GM21515 (cell line): ENCODE measurements at regions not wholly inside any gene's neighbourhood (a gene's known extent, or its start where the extent isn't known, plus 50 kb on each side); places are given as distances from the start of the nearest gene placed in this dataset.
"Not testable (repeated sequence)": the region's sequence is repeated elsewhere in the genome, so short reads cannot be mapped to it uniquely, and the experiment has no call there.

Source experiments
- ATAC-seq: cut with Tn5 transposase; IDR thresholded peaks from one replicate; pipeline ENCODE4 v1.9.1; 2021; ENCODE audit not compliant: unreplicated experiment

DNA sequence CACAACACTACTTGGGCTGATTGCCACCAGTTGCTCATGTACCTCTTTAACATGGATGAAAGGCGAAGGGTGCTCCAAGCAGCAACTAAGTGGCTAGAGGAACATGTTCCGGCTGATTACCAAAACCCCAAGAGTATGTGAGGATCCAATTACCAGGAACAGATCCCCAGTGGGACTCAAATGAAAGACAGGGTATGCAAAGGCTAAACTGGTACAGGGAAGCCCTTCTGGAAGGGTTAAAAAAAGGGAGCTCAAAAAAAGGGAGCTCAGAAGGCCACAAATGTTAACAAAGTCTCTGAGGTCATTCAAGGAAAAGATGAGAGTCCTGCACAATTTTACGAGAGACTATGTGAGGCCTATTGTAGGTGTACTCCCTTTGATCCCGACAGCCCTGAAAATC lies 604.7 kb downstream of the UQCRFS1 start:
- ATAC-seq: no peak

DNA sequence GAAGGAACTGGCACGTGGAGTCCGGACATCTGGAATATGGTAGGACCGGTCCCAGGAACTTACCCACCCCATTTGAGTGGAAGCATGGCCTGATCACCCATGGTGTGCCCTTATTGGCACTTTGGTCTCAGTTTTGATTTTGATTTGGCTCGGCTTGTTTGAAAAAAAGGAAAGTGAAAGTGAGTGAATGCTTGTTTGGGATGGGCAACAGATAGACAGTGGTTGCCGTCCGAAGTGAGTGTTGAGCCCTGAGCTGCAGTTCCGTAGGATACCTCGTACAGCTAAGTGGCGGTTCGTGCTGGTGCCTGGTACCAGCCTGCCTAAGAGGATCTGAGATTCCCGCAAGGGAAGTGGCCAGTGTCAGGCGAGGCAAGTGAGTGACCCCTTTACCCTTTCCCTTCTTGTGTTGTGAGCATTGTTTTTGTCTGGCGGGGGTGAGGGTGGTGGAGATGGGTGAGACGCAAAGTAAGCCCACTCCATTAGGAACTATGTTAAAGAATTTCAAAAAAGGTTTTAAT lies 605.8 kb downstream of the UQCRFS1 start:
- ATAC-seq: no peak

DNA sequence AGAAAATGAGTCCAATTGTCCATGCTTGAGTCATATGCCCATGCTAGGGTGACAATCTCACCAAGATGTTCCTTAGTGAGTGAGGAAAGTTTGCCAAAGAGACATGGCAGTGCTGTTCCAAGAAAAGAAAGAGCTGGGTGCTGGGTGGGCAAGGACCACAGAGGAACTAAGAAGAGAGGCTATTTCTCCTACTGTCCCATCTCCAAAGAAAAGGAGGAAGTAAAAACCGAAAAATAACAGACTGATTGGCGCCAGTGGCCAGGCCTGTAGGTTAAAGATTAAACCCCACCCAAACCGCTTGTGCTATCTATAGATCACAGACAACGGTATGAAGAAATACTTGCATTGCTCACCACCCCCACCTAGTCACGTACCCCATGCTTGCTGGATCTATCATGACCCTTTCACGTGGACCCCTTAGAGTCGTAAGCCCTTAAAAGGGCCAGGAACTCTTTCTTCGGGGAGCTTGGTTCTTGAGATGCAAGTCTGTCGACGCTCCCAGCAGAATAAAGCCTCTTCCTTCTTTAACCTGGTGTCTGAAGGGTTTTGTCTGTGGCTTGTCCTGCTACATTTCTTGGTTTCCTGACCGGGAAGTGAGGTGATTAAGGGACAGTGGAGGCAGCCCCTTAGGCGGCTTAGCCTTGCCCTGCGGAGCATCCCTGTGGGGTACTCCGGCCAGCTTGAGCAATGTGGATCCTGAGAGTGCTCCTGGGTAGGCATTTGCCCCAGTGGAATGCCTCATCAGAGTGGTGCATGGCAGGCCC lies 606.5 kb downstream of the UQCRFS1 start:
- no peak for ATAC-seq

DNA sequence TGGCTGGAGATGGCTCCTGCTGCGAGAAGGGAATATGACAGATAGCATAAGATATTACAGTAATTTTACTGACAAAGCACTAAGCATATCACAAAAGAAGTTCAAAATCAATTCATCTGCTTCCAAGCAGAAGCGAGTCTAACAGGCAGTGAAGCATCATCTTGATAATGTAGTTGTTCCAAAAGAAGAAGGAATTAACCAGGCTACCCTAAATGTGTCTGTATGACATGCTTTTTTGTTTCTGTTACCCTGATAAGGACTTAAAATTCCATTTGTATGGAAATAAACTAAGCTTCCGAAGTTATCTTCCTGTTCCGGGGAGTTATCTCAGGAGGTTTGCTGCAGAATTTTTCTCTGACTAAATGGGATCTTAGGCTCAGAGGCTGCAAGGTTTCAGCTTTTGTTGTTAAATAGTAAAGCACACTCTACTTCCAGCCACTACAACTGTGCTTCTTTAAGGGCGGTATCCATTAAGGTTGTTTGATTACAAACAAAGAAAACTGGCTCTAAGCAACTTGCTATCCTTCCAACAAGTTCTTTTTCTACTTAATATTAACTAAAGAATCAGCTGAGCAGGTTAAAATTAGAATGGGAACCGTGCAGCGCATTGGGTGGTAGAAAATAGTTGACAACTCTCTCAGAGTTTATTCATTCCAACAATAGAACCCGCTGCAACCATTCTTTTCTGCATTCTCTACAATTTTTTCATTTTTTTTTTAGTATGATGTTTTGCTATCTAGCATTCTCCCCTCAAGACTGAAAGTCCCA lies 607.3 kb downstream of the UQCRFS1 start:
- ATAC-seq: no peak

DNA sequence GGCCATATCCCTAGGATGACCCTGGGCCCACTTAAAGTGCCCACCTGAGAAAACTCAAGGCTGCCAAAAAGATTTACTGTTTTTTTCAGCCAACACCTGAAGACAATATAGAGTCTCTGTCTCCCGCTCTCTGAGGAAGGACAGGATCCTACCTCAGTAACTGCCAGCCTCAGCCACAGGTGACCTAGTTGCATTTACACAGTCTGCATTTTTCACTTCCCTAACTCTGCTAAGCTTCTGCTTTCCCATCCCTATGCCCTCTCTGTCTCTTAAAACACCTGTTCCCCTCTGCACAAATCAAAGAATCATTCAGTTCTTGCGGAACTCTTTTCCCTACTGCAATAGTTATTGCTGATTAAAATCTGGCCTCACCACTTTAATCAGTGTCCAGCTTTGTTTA lies 609.5 kb downstream of the UQCRFS1 start:
- ATAC-seq: no peak

DNA sequence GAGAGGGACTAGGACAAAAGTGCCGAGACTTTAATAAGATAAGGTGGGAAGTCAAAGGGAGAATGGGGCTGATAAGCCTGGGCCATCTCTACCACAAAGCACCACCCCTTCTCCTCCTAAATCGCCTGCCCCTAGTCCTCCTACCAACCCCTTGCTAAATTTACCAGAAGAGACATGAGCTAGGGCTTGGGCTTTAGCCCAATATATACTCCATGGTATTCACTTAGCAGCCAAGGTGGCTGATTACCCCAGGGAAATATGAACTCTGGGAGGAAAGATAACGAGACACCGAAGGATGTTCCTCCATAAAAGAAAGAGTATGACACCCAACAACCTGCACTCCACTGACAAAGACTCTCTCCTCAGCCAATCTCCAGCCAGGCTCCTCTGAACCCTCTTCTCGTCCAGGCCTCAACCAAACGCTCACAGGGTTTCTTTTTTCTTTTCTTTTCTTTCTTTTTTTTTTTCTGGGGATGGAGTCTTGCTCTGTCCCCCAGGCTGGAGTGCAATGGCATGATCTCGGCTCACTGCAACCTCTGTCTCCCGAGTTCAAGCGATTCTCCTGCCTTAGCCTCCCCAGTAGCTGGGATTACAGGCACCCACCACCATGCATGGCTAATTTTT lies 610.2 kb downstream of the UQCRFS1 start:
- ATAC-seq: no peak

DNA sequence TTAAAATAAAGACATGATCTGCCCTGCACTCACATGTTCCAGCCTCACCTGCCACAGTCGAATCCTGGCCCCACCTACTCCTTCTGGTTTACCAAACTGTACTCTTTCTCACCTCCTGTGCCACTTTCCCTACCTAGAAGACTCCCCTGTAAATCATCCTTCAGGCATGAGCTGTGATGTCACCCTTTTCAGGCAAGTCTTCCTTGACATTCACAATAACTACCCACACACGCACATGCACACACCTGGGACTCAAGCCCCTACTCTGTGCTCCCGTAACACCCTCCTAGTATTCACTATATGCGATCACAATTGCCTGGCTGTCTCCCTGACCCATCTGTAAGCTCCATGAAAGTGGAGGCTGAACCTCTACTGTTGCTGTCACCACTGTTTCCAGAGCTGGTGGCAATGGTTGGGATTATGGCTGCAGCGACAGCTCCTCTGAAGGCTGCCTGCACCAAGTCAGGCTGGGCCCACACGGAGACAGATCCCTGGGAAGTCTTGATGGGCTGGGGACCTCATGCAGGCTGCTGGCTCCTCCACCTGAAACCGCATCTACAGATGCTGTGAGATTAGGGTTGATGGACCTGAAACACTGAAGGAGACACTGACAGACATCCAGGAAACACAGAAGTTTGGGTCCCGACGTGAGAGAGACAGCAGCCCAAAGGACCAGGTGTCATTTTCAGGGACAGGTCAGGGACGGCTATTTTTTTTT lies 611.1 kb downstream of the UQCRFS1 start:
- ATAC-seq: no peak

DNA sequence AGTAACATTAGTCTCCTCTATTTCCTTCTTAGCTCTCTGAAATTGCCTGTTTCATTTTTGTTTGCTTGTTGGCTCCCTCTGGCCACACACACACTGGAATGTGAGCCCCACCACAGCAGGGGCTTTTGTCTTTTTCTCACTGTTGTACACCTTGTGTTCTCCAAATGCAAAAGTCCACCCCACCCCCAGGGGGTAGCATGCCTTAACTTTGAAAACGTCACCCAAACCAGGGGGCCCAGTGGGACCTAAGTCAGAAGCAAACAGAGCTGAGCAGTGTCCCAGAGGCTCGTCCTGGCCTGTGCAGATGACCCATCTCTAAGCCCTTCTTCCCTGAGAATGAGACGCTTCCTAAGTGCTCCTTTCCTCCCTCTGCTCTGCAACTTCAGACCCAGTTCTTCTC lies 614.1 kb downstream of the UQCRFS1 start:
- ATAC-seq: no peak

DNA sequence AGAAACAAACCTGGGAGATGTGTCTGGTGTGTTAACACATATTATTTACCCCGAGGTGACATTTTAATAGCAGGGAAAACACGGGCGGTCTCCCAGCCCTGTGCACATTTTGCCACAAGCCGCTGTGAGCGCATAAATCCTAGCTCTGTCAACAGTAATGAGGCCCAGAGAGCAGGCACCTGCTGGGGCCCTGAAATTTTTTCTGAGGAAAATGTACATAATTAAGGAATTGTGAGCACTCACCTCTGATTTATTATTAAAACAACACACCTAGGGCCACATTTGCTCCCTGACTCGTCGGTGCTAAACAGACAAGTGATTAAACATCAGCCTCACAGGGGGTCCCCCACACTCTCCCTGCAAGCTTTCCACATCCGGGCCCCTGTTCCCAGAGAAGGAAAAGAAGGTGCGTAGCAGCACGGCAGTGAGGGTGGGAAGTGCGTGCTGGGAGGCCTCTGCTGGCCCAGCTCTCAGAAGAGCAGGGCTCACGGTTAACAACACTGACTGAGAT lies 616.3 kb downstream of the UQCRFS1 start:
- no peak for ATAC-seq

DNA sequence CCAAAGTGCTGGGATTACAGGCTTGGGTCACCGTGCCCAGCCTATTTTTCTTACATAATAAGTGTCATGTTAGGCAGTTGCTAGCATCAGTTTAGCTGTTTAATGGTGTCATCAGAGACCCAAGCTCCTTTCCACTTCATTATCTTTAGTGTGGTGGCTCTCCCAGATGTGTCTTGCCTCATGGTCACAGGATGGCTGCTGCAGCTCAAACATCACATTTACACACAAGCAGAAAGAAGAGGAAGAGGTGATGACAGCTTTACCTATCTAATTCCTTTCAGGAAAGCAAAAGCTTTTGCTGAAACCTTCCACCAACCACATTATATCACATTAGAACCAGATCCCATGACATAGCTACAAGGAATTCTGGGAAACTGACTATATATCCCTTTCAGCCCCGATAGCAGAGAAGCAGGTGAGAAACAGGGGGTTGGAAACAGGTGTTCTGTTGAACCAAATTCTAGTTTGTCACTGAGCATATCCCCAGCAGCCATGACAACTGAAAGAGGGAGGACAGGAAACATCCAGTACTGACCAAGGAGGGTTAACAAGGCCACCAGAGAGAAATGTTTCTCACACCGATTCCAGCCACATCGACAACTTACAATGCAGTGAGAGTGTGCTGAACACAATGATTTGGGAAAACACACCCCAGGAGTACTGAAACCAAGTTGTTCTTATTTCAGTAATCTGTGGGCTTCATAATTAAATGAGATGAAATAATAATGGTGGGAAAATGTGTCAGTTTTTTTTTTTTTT lies 617.0 kb downstream of the UQCRFS1 start:
- no peak for ATAC-seq

DNA sequence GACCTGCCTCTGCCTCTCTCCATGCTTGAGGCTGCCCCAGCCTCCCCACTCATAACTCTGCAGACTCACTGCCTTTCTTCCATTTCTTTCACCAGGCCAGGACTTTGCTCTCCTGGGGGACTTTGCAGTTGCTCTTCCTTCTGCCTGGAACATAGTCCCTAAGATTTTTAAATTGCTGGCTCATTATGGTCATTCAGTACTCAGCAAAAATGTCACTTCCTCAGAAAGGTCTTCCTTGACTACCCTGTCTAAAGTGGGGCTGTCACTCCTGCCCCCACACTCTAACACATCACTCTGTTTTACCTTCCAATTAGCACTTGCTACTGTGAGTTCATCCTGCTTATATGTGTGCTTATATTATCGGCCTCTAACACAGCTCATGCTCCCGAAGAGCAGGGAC lies 618.2 kb downstream of the UQCRFS1 start:
- ATAC-seq: no peak

DNA sequence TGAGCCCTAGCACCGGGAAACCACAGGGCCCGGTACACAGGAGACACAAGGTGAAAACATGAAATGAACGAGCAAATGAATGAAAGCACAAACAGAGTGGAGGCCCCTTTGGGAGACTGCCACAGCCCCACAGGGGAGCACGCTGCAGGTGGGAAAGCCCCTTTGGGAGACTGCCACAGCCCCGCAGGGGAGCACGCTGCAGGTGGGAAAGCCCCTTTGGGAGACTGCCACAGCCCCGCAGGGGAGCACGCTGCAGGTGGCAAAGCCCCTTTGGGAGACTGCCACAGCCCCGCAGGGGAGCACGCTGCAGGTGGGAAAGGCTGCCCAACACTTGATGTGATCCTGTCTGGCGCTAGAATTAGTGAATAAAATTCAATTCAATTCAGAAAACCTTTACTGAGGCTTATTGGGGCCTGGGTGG lies 623.0 kb downstream of the UQCRFS1 start:
- ATAC-seq: not testable (repeated sequence)

DNA sequence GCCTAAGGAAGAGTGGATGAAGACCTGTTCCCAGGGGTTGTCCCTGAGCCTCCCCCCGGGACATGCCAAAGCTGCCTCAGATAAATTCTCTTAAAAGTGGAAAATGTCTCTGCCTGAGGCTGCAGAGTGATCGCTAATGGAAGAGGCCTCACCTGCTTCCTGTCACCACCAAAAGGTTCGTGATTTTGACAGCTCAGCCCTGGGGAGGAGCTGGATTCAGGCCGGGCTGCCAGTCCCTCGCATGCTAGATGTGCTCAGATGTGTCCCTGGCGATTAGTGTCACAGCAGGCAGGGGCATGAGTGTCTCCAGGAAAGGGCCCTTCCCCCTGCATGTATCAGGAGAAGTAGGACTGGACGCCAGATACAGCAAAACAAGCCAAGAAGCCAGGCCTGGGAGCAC lies 626.5 kb downstream of the UQCRFS1 start:
- no peak for ATAC-seq

DNA sequence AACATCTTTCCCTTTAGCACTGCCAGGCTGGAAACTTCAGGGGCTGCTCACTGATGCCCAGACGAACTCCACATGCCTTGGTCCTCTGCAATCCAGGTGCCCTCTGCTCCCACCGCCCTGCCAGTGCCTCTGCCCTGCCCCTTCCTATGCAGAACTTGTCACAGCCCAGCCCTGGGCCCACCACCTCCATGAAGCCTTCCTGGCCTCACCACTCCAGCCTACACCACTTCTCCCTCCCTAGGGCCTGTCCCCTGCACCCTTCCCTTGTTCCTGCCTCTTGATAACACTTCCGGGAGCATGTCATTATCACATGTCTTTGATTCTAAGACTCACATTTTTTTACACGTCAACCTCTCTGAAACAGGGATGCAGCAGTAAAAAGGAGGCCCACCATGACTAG lies 627.2 kb downstream of the UQCRFS1 start:
- no peak for ATAC-seq

DNA sequence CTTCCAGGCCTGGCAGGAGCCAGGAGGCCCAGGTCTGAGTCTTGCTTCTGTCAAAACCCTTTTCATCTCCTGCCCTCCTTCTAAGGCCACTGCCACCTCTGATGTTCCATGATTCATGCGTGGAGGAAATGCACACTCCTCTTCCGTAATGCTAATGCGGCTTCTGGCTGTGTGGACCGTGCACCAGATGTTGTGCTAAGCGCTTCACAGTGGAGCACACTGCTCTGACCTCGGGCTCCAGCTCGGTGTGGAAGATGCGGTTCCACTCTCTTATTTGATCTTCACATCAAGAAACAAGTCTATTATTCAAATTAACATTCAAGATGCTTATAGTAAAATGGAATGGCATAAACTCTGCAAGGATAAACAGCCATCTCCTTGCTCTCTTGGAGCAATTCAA lies 629.2 kb downstream of the UQCRFS1 start:
- ATAC-seq: no peak

DNA sequence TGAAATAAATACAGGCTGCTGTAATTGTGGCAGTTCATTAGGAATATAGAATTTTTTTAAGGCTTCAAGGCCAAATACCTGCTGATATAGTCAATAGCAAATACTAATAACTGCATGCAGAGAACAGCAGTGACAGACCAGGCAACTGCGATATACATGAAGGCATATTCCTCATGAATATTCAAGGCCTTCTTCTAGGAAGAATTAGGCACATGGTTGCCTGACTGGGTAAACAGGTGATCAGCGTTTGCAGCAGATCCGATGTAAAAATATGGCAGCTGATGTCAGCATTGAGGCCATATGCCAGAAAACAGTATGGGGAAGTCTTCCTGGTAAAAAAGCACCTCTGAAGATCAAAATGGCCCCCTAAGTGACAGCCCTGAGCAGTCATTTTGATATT lies 629.7 kb downstream of the UQCRFS1 start:
- ATAC-seq: no peak

DNA sequence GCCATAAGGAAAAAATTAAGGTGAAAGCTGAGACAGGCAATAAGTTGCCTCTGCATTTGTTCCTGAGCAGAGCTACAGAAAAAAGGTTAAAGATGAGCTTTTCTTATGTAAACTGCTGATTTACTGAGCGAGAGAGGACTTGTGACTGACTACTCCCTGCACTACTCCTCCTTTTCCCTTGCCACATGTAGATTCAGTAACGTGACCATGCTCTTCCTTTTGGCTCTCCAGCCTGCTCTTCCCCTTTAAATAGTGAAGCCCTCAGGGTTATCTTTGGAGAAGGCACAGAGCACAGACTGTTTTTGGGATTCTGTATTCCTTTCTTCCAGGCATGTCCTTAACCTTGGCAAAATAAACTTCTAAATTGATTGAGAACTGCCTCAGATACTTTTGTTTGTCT lies 630.2 kb downstream of the UQCRFS1 start:
- ATAC-seq: no peak

DNA sequence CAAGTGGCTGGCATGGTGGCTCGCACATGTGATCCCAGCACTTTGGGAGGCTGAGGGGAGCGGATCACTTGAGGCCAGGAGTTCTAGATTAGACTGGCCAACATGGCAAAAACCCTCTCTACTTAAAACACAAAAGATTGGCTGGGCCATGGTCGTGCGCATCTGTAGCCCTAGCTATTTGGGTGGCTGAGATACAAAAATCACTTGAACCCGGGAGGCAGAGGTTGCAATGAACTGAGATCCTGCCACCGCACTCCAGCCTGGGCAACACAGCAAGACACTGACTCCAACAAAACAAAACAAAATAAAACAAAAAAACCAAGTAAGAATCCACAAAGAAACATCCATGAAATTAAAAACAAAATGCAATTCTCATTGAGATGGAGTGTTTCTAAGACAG lies 630.6 kb downstream of the UQCRFS1 start:
- ATAC-seq: no peak

DNA sequence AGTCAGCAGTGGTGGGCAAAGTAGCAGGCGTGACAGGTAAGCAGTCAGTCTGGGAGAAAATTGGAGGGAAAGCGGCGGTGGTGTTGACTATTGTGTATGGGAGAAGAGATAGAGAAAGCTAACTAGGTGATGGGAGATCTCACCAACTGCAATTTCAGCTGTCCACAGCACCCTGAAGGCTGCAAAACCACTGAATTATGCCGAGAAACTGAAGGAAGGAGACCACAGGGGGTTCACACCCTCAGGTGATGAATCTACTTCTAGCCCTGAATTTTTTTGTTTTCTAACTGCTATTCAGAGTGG lies 631.5 kb downstream of the UQCRFS1 start:
- ATAC-seq: no peak

DNA sequence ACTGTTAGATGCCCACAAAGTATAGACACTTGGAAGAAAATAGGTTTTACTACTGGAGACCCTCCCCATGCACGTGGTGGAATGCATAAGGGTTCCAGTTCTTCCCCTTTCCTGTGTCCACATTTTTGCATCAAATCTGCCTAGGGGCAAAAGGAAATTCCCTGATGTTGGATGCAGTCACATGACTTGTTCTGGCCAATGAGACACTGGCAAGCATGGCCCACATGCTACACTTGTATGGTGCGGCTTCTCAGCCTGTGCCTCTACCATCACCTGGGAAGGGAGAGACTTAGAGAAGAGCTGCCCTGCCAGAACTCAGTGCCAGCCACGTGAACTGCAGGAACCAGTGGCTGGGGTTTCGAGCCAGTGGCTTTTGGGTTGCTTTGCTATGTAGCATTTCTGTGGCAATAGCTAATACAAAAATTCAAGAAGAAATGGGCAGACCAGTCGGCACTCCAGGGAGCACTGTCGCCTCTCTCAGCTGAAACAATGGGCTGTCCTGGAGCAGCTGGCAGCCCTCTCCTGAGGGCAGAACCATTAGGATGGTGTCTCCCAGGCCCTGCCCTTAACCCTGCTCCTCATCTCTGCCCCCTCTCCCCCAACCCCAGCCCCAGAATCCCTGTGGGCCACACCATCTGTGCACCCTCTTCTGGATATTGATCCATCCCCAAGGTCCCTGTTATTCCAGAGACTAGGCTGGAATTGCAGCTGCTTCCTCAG lies 634.0 kb downstream of the UQCRFS1 start:
- no peak for ATAC-seq
